ENCODE measurements at regions not wholly inside any gene's neighbourhood (a gene's known extent, or its start where the extent isn't known, plus 50 kb on each side); places are given as distances from the start of the nearest gene placed in this dataset.

DNA sequence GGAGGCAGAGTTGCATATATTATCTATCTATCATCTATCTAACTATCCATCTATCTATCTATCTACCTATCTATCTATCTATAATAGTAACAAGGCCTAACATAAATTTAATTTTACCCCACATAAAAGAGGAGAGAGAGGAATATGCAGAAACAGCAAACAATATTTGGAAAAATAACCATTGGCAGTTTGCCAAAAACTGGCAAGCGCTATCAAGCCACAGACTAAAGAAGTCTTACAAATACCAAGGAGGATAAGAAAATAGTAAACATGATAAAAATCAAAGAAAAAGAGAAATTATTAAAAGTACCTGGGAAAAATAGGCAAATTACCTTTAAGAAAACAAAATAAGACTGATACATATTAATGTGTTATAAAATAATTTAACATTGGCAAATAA lies 230.8 kb downstream of the CPXCR1 start:
- Histone ChIP-seq H3K9ac (ENCODE audit: low read length in 3 of 3) (no peak overlapping the region), H3K4me3 (ENCODE audit: low read length in 3 of 3) (no peak overlapping the region), H3K27me3 (ENCODE audit: control insufficient read depth, insufficient read depth, low read length) (no peaks in the 10 kb centered on the region), H3K36me3 (ENCODE audit: control insufficient read depth in 2 of 3, insufficient read depth in 3 of 3, low read length in 3 of 3) (no peaks in the 10 kb centered on the region), H3K9me3 (ENCODE audit: control insufficient read depth in 2 of 3, insufficient read depth in 1 of 3, low read length in 3 of 3) (no peaks in the 10 kb centered on the region), H3K4me1 (ENCODE audit: control insufficient read depth in 2 of 3, insufficient read depth in 2 of 3, low read depth in 1 of 3, low read length in 3 of 3) (no peaks in the 10 kb centered on the region), H3K27ac (ENCODE audit: low read depth in 2 of 2, low read length in 2 of 2) (no peak overlapping the region)
- intact Hi-C loops (cut with DNase I), result no loop called here
- FAIRE-seq (peak; percentile 78), DNase-seq (no peak)
- TF ChIP-seq, protein P1, sequence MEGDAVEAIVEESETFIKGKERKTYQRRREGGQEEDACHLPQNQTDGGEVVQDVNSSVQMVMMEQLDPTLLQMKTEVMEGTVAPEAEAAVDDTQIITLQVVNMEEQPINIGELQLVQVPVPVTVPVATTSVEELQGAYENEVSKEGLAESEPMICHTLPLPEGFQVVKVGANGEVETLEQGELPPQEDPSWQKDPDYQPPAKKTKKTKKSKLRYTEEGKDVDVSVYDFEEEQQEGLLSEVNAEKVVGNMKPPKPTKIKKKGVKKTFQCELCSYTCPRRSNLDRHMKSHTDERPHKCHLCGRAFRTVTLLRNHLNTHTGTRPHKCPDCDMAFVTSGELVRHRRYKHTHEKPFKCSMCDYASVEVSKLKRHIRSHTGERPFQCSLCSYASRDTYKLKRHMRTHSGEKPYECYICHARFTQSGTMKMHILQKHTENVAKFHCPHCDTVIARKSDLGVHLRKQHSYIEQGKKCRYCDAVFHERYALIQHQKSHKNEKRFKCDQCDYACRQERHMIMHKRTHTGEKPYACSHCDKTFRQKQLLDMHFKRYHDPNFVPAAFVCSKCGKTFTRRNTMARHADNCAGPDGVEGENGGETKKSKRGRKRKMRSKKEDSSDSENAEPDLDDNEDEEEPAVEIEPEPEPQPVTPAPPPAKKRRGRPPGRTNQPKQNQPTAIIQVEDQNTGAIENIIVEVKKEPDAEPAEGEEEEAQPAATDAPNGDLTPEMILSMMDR (IDR thresholded peaks at IDR 0.05; ENCODE audit: borderline replicate concordance, extremely low read depth, insufficient read depth), result no peak

DNA sequence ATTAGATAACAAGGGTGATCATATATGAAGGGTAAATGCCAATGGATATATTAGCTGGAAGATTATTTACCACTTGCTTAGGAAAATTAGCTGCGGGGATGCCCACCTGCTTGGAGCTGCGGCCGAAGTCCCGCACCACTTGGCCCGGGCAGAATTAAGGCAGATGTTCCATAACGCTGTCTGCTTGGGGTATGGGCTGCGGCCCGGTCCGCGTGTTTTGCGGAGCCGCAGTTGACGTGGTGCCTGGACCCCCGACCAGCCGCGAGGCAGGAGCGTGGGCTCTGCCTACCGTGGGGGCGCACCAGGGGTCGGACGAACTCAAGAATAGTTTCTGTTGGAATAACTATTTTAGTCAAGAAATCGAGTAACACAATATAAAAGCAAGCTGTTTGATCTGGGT lies 235.2 kb downstream of the CPXCR1 start:
- Histone ChIP-seq H3K4me3 (ENCODE audit: low read length in 3 of 3) (no peak overlapping the region), H3K9ac (ENCODE audit: low read length in 3 of 3) (no peak overlapping the region), H3K27ac (ENCODE audit: low read depth in 2 of 2, low read length in 2 of 2) (no peak overlapping the region), H3K9me3 (ENCODE audit: control insufficient read depth in 2 of 3, insufficient read depth in 1 of 3, low read length in 3 of 3) (no peaks in the 10 kb centered on the region), H3K4me1 (ENCODE audit: control insufficient read depth in 2 of 3, insufficient read depth in 2 of 3, low read depth in 1 of 3, low read length in 3 of 3) (no peaks in the 10 kb centered on the region), H3K36me3 (ENCODE audit: control insufficient read depth in 2 of 3, insufficient read depth in 3 of 3, low read length in 3 of 3) (no peaks in the 10 kb centered on the region), H3K27me3 (ENCODE audit: control insufficient read depth, insufficient read depth, low read length) (no peaks in the 10 kb centered on the region)
- intact Hi-C loops (cut with DNase I), result no loop called here
- peak in 1 of 5 donors; percentile 51 for DNase-seq
- FAIRE-seq, result no peak
- TF ChIP-seq, protein P1 (IDR thresholded peaks at IDR 0.05; ENCODE audit: borderline replicate concordance, extremely low read depth, insufficient read depth), result no peak

DNA sequence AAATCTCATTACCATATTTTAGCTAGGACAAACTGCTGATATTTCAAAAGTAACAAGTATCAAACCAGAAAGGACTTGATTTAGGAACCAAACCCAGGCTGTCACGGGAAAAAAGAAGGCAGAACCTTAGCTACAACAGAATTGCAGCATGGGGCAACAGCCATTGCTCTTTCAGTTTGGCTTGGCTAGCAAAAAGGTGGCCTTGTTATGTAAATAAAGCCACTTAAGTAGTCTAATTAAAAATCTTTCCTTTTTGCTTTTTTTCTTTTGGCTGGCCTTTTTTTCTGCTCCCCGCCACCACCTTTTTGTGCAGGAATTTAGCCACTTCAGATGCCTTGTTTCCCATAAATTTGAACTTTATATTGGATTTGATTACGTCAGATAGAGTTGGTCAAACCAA lies 235.9 kb downstream of the CPXCR1 start:
- intact Hi-C loops (cut with DNase I), result no loop called here
- no peaks in the 10 kb centered on the region for H3K4me1 ChIP-seq (ENCODE audit: control insufficient read depth in 2 of 3, insufficient read depth in 2 of 3, low read depth in 1 of 3, low read length in 3 of 3)
- no peaks in the 10 kb centered on the region for H3K36me3 ChIP-seq (ENCODE audit: control insufficient read depth in 2 of 3, insufficient read depth in 3 of 3, low read length in 3 of 3)
- no peaks in the 10 kb centered on the region for H3K9me3 ChIP-seq (ENCODE audit: control insufficient read depth in 2 of 3, insufficient read depth in 1 of 3, low read length in 3 of 3)
- no peak overlapping the region for H3K4me3 ChIP-seq (ENCODE audit: low read length in 3 of 3)
- no peak overlapping the region for H3K27ac ChIP-seq (ENCODE audit: low read depth in 2 of 2, low read length in 2 of 2)
- no peak overlapping the region for H3K9ac ChIP-seq (ENCODE audit: low read length in 3 of 3)
- no peaks in the 10 kb centered on the region for H3K27me3 ChIP-seq (ENCODE audit: control insufficient read depth, insufficient read depth, low read length)
- TF ChIP-seq, protein P1 (IDR thresholded peaks at IDR 0.05; ENCODE audit: borderline replicate concordance, extremely low read depth, insufficient read depth), result no peak
- DNase-seq (no peak), FAIRE-seq (no peak)

DNA sequence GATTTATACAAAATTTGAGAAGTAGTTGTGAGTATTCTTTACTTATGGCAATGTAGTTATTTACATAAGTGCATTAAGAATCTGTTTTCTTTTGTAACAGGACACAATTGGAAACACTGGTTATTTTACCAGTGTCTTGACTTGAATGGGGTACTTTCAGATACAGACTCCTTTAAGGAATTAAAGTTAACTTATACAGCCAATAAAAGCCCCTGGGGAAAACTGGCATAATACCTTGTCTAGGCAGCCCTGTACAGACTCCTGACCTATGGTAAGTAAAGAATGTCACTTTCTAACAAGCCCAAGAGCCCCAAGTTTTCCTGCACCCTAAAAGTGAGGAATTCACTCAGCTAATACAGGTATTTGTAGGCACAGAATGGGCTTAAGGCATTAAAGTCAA lies 241.8 kb downstream of the CPXCR1 start:
- Histone ChIP-seq H3K4me1 (ENCODE audit: control insufficient read depth in 2 of 3, insufficient read depth in 2 of 3, low read depth in 1 of 3, low read length in 3 of 3) (no peaks in the 10 kb centered on the region), H3K27ac (ENCODE audit: low read depth in 2 of 2, low read length in 2 of 2) (no peak overlapping the region), H3K4me3 (ENCODE audit: low read length in 3 of 3) (no peak overlapping the region), H3K27me3 (ENCODE audit: control insufficient read depth, insufficient read depth, low read length) (no peaks in the 10 kb centered on the region), H3K9me3 (ENCODE audit: control insufficient read depth in 2 of 3, insufficient read depth in 1 of 3, low read length in 3 of 3) (no peaks in the 10 kb centered on the region), H3K9ac (ENCODE audit: low read length in 3 of 3) (no peak overlapping the region), H3K36me3 (ENCODE audit: control insufficient read depth in 2 of 3, insufficient read depth in 3 of 3, low read length in 3 of 3) (no peaks in the 10 kb centered on the region)
- intact Hi-C loops (cut with DNase I), result no loop called here
- TF ChIP-seq, protein P1 (IDR thresholded peaks at IDR 0.05; ENCODE audit: borderline replicate concordance, extremely low read depth, insufficient read depth), result no peak
- DNase-seq (no peak), FAIRE-seq (no peak)

Measured in kidney (tissue), 13 donors.